ENCODE measurements at regions not wholly inside any gene's neighbourhood (a gene's known extent, or its start where the extent isn't known, plus 50 kb on each side); places are given as distances from the start of the nearest gene placed in this dataset.
"Not testable (repeated sequence)": the region's sequence is repeated elsewhere in the genome, so short reads cannot be mapped to it uniquely, and the experiment has no call there.

DNA sequence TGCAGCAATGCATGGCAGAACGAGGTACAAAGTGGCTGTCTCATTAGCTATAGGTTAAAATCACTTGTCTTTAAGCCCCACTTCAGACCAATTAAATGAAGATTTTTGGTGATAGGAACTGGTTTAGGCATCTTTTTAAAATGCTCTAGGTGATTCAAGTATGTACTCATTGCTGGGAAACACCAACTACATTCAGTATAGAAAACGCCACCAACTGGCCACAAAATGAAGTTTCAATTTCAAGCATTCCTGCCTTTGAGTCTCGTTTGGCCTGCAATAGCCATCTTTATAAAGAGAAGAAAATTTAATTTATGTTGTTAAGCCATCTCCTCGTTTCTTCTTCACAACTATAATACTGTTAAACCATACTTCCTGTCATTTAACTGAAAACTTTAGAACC lies 587.9 kb downstream of the GBE1 start:
- no peak for DNase-seq

- DNase-seq: no peak
These were observed 591.1 kb downstream of the GBE1 start for GRCh38 chr3:81170298-81170697.

DNA sequence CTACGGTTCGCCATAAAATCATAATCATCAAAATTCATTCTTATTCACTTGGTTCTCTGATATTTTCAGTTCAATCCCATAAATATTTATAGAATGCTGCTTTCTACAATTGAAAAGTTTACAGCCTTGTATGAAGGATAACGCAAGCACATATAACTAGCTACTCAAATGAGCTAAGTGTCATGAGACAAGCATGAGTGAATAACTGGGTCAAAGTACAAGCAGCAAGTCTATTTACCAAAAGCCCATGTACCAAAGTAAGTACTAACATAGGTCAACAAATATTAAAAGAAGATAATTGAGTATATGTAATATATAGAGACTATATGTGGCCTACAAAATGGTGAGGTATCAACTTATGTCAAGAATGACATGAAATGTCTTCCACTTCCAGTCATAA lies 596.6 kb downstream of the GBE1 start:
- DNase-seq: no peak

DNA sequence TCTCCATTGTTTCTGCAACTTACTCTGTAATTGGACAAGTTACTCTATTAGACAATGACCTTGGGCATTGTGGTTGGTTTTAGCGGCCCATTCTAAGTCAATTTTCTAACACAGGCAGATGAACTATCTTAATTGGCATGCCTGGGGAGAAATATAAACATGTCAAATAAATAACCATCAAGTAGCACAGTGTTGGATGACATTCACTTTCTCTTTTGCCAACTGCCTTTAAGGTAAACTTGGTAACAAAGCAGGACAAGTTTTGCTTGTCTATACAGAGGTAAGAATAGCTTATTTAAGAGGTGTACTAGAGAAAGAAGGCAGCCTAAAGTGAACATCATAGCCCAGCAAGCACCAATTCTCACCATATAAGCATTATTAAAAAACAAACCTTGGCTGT lies 599.6 kb downstream of the GBE1 start:
- no peak for DNase-seq

GRCh38 chr3:81161100-81161499 lies 600.3 kb downstream of the GBE1 start:
- DNase-seq: no peak

DNA sequence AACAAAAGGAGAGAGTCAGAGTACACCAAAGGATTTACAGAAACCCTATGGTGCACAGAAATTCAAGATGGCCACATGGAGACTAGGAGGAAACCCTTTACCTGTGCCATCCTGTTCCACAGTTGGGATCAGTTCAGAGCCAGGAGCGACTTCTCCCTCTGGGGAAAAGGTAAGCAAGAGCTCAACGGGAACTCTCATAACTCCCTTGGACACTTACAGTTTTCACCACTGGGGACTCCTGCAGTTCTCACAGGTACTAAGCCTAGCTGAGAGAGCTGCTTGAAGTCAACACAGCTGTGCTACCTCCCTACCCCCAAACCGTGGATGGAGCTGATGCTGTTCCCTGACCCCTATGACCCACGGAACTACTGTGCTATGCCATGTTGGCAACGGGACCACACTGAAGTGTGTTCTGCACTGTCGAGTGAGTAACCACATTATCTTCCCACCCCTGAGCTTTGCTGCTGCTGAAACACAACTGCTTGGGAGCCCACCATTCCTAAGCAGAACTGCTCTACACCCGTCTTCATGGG lies 606.8 kb downstream of the GBE1 start:
- no peak for DNase-seq

GRCh38 chr3:81152156-81152555 lies 609.3 kb downstream of the GBE1 start:
- DNase-seq: no peak

GRCh38 chr3:81132995-81133394 lies 628.5 kb downstream of the GBE1 start:
- DNase-seq: no peak

DNA sequence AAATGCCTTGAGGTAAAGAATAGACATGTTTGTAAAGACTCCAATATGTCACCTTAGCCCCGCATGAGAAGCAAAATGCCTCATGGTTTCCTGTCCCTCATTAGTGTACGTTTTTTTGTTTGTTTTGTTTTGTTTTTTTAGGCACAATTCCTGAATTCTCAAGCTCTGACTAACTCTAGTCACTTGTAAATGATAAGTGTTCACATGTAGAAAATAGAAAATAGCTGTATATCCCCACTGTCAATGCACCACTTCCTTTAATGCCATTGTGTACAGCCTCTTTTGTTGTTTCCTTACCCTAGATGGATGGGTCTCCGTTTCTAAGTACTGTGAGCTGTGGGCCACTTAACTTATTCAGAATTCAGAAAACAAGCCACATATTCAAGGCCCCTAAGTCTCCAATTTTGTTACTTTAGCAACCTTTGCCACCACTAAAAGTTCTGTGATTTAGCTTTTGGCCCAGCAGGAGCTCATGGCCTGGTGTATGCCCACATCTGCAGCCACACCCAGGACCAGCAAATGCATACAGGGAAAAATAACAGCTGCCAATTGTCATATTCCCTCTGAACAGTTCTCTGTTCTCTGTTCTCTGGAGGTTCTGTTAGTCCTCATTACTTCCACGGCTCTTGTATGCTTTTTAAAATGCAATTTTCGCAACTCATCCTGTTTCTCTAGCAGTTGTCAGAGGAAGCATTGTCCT lies 655.5 kb downstream of the GBE1 start:
- DNase-seq: no peak

DNA sequence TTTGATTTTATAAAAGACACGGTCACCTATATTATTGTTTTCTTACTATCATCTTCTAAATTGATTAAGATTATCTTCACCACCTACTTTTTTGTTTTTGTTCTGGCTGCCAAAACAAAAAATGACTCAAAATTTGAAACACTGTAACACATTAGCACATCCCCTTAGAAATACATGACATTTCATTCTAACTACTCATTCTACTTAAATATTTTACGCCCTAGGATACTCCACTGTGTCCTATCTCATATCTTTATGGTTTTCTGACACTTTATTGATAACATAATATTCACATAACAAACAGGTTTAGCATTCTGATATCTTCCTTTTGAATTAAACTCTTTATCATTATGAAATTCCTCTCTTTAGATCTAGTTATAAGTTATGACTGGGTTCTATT lies 656.2 kb downstream of the GBE1 start:
- no peak for DNase-seq

GRCh38 chr3:81097889-81098288 lies 663.6 kb downstream of the GBE1 start:
- no peak for DNase-seq

DNA sequence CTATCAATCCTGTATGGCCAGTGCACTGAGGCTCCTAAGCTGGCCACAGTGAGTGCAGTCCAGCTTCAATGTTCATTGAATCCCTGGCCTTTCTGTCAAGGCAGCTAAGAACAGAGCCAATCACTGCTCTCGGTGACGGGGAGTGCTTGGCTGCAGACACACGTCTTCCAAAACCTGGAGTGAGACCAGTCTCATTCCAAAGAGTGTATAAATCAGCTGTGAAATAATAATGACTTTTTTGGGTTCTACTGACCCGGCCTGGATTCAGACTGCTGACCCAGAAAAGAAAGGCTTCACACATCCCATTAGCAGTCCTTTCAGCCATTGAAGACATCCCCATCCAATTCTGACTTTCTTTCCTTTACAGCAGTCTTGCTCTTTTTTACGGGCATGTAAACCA lies 665.5 kb downstream of the GBE1 start:
- DNase-seq: no peak

GRCh38 chr3:81094986-81095385 lies 666.5 kb downstream of the GBE1 start:
- DNase-seq: no peak

DNA sequence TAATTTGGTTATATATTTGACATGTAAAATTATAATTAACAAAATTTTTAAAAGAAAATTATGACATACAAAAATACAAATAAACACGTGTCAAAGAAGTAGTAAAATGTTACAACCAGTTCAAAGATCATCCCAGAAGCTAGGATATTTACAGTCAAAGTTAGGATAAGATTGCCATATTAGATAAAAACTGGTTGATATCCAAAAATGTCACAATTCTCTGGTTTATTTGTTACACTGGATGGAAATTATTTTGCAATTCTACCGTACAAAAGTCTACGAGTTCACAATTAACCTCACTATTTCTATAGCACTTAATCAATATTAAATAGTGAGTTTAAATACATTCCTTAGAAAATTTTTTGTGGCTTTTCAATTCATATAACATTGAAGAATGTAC lies 673.8 kb downstream of the GBE1 start:
- DNase-seq: no peak

DNA sequence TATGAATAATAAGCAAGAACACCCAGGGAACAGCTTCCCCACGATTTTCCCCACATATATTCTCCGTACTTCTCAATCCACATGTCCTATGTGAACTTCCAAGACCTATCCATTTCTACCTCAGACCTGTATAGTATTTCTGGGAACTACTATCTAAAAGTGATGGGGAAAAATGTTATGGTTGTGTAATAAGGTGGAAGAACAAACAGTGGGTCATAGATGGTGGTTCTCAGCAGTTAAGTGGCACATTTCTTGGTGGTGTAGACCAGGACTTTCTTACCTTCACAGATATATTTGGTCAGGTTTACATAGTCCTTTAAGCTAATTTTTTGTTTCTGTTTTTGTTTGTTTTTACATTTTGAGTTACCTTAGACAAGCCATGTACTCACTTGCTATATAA lies 675.1 kb downstream of the GBE1 start:
- DNase-seq: no peak

- no peak for DNase-seq
These were observed 680.8 kb downstream of the GBE1 start for GRCh38 chr3:81080608-81081007.

DNA sequence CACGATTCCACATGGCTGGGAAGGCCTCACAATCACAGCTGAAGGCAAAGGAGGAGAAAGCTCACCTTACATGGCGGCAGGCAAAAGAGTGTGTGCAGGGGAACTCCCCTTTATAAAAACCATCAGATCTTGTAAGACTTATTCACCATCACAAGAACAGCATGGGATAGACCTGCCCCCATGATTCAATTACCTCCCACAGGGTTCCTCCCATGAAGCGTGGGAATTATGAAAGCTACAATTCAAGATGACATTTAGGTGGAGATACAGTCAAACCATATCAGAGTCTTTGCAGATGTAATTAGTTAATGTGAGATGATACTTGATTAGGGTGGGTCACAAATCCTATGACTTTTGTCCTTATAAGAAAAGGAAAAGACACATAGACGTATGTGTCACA lies 688.9 kb downstream of the GBE1 start:
- no peak for DNase-seq

DNA sequence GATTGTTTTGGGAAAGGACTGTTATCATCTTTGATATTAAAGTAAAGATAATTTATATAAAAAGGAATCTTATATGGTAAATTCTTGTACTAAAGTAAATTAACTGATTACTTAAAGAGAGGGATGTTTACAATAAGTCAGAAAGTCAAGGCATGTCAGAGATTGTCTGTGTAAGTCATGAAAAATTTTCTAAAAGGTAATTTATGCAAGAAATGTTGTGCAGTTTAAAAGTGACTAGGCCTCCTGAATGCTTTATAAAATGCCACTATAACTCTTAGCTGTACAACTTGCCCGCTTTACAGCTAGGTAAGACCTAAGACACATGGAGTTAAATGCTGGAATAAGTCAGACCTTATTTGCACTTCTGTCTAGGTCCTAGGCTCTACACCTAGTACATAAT lies 692.9 kb downstream of the GBE1 start:
- DNase-seq: no peak

- DNase-seq: no peak
These were observed 697.5 kb downstream of the GBE1 start for GRCh38 chr3:81063896-81064295.

DNA sequence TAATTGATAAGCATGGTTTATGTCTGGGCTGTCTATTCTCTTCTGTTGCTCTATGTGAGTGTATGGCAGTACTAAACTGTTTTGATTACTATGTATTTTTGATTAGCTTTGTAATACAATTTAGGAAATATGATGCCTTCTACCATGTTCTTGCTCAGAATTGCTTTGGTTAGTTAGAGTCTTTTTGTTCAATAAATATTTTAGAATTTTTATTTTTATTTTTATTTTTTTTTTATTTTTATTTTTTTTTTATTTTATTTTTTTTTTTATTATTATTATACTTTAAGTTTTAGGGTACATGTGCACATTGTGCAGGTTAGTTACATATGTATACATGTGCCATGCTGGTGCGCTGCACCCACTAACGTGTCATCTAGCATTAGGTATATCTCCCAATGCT lies 710.3 kb downstream of the GBE1 start:
- not testable (repeated sequence) for DNase-seq

DNA sequence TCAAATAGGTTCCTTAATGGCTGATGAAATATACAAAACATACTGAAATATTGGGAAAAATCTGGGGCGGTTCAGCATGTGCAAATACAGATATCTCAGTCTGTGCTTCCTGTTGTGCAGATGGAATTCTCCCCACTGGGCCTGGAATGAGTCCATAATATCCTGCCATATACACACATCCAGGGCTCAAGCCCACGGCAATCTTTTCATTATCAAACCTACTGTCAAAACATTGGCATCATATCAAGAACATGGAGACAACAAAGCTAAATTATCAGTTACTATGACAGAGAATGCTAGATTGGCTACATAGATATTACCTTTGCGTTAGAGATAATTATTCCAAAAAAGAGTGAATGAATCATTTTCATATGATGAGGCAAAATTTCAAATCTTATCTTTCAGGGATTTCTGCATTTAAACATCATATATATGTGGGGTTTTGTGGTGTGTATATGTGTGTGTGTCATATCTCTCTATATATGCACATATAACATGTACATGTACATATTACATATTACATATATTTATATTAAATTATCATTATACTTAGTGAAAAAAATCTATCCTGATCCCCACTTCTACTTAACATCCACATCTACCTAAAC lies 713.3 kb downstream of the GBE1 start:
- no peak for DNase-seq

DNA sequence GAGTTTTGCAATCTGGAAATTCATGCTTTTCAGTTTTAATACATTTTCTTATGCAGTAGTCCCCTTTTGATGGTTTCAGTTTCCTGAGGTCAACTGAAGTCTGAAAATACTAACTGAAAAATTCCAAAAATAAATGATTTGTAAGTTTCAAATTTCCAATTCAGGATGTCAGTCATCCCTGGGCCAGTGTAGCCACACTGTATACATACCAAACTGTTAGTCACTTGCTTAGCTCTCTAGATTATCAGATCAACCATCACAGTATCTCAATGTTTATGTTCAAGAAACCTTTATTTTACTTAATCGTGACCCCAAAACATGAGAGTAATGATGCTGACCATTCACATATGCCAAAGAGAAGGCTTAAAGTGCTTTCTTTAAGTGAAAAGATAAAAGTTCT lies 715.5 kb downstream of the GBE1 start:
- no peak for DNase-seq

DNA sequence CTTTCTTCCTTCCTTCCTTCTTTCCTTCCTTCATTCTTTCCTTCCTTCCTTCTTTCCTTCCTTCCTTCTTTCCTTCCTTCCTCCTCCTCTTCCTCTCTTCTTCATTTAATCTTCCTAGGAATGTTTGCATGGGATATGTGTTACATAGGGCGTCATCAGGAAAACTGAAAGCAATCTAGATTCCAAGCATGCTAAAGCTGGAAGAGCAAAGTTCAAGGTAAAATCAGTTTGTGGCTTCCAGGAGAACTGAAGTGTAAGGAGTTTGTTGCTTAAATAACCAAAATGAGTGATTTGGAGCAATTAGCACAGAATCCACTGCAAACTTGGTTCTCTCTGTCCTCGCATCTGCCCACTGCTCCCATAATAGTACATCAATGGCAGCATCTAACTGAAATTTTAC lies 716.2 kb downstream of the GBE1 start:
- DNase-seq: no peak

DNA sequence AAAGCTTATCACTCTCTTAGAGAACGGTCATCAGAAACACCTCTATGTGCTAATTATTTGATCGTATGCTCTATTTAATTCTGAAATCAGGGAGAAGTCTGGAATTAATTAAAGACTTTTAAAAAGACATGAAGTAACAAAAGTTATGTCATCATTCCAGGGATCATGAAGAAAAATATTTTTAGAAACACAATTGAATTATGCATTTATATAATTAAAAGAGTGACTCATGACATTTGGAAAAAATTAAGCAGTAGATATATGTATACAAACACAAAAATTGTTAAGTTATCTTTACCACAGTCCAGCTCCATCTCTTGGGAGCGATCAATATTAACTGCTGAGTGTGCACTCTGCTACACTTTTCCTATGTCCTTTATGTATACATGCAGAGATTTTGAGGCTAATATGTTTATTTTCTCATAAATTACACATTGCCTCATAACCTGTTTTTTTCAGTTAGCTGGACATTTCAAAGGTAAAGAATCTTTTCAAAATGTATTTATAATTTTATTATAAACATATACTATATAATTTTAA lies 717.7 kb downstream of the GBE1 start:
- no peak for DNase-seq

GRCh38 chr3:81043009-81043408 lies 718.4 kb downstream of the GBE1 start:
- DNase-seq: no peak
